DND-41 (cell line): ENCODE measurements at regions not wholly inside any gene's neighbourhood (a gene's known extent, or its start where the extent isn't known, plus 50 kb on each side); places are given as distances from the start of the nearest gene placed in this dataset.

Experiments used
- EZH2 ChIP-seq: IDR thresholded peaks from 3 replicates; pipeline ENCODE4 v1.6.1; 2012; ENCODE audit warnings: borderline replicate concordance, low read depth, mild to moderate bottlenecking, moderate library complexity, low read length, inconsistent platforms; ENCODE audit not compliant: severe bottlenecking
- TF ChIP-seq, protein P1 (sequence below): IDR thresholded peaks from 2 replicates; pipeline ENCODE4 v1.5.1; 2012; ENCODE audit warnings: borderline replicate concordance, low read length, moderate library complexity, mild to moderate bottlenecking; ENCODE audit not compliant: poor library complexity, severe bottlenecking; ENCODE audit errors: extremely low read depth

DNA sequence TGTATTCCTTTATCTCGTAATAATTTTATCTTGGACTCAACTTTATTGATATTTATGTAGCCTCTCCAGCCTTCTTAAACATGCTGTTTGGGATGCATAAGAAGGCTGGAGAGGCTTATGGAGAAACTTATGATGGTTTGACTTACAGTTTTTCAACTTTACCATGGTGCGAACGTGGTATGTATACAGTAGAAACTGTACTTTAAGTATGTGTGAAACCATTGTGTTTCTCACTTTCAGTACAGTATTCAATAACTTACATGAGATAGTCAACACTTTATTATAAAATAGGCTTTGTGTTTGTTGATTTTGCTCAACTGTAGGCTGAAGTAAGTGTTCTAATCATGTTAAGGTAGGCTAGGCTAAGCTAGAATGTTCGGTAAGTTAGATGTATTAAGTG lies 206.8 kb downstream of the SEC14L1 start:
- TF ChIP-seq, protein P1, sequence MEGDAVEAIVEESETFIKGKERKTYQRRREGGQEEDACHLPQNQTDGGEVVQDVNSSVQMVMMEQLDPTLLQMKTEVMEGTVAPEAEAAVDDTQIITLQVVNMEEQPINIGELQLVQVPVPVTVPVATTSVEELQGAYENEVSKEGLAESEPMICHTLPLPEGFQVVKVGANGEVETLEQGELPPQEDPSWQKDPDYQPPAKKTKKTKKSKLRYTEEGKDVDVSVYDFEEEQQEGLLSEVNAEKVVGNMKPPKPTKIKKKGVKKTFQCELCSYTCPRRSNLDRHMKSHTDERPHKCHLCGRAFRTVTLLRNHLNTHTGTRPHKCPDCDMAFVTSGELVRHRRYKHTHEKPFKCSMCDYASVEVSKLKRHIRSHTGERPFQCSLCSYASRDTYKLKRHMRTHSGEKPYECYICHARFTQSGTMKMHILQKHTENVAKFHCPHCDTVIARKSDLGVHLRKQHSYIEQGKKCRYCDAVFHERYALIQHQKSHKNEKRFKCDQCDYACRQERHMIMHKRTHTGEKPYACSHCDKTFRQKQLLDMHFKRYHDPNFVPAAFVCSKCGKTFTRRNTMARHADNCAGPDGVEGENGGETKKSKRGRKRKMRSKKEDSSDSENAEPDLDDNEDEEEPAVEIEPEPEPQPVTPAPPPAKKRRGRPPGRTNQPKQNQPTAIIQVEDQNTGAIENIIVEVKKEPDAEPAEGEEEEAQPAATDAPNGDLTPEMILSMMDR = no peak
- TF ChIP-seq EZH2 = no peak
